ENCODE measurements at regions not wholly inside any gene's neighbourhood (a gene's known extent, or its start where the extent isn't known, plus 50 kb on each side); places are given as distances from the start of the nearest gene placed in this dataset.

GRCh38 chr4:167745024-167745687, 347.2 kb upstream of the ANXA10 start:
- Histone ChIP-seq H3K79me2 (ENCODE audit: insufficient read depth, low read length) (no peaks in the 10 kb centered on the region), H3K9me3 (ENCODE audit: insufficient read depth, low read depth, low read length) (no peaks in the 10 kb centered on the region), H3K4me3 (ENCODE audit: insufficient read depth, low read depth, low read length) (no peak overlapping the region), H3K27me3 (ENCODE audit: insufficient read depth, low read length) (no peaks in the 10 kb centered on the region), H3K27ac (ENCODE audit: low read depth, low read length) (no peak overlapping the region), H3K4me1 (ENCODE audit: insufficient read depth, low read length) (no peaks in the 10 kb centered on the region), H2AFZ (ENCODE audit: low read depth, low read length) (no peak overlapping the region), H3K4me2 (ENCODE audit: low read length) (no peak overlapping the region), H3K9ac (ENCODE audit: low read length) (no peak overlapping the region), H3K36me3 (ENCODE audit: insufficient read depth, low read length) (no peaks in the 10 kb centered on the region), H4K20me1 (ENCODE audit: insufficient read depth, low read length) (no peaks in the 10 kb centered on the region)
- Mint-ChIP-seq H3K4me3 (ENCODE audit: unreplicated experiment) (no peak overlapping the region), H3K36me3 (ENCODE audit: low read depth, unreplicated experiment) (no peaks in the 10 kb centered on the region), H3K27ac (ENCODE audit: unreplicated experiment) (no peak overlapping the region), H3K27me3 (ENCODE audit: low read depth, unreplicated experiment) (no peaks in the 10 kb centered on the region), H3K4me1 (ENCODE audit: low read depth, unreplicated experiment) (no peaks in the 10 kb centered on the region), H3K9me3 (ENCODE audit: unreplicated experiment) (no peaks in the 10 kb centered on the region)
- DNase-seq (ENCODE audit: low read depth) (no peak), FAIRE-seq (no peak)
- TF ChIP-seq EZH2 (IDR thresholded peaks at IDR 0.05; ENCODE audit: insufficient read depth, low read length) (no peak), CTCF (IDR thresholded peaks at IDR 0.05; ENCODE audit: insufficient read depth, low read depth, low read length) (no peak)

DNA sequence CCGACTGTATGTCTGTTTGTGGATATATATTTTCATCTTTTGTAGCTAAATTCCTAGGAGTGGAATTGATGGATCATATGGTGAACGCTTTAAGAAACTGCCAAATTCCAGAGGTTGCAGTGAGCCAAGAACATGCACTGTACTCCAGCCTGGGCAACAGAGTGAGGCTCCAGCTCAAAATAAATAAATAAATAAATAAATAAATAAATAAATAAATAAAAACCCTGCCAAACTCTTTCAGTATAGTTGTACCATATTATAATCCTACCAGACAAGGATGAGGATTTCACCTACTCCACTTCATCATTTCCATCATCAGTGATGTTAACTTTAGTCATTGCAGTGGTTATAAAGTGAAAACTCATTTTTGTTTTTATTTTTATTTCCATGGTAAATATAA, 325.1 kb upstream of the ANXA10 start:
- FAIRE-seq (no peak), DNase-seq (ENCODE audit: low read depth) (no peak)
- no peak for TF ChIP-seq CTCF (IDR thresholded peaks at IDR 0.05; ENCODE audit: insufficient read depth, low read depth, low read length)
- TF ChIP-seq EZH2 (IDR thresholded peaks at IDR 0.05; ENCODE audit: insufficient read depth, low read length): no peak
- Mint-ChIP-seq H3K9me3 (ENCODE audit: unreplicated experiment) (peaks cover 7% of the 10 kb centered on the region), H3K27me3 (ENCODE audit: low read depth, unreplicated experiment) (no peaks in the 10 kb centered on the region), H3K4me3 (ENCODE audit: unreplicated experiment) (no peak overlapping the region), H3K27ac (ENCODE audit: unreplicated experiment) (no peak overlapping the region), H3K4me1 (ENCODE audit: low read depth, unreplicated experiment) (no peaks in the 10 kb centered on the region), H3K36me3 (ENCODE audit: low read depth, unreplicated experiment) (no peaks in the 10 kb centered on the region)
- H3K9me3 ChIP-seq (ENCODE audit: insufficient read depth, low read depth, low read length): peaks cover 3% of the 10 kb centered on the region
- H3K4me3 ChIP-seq (ENCODE audit: insufficient read depth, low read depth, low read length): no peak overlapping the region
- H2AFZ ChIP-seq (ENCODE audit: low read depth, low read length): no peak overlapping the region
- no peak overlapping the region for H3K9ac ChIP-seq (ENCODE audit: low read length)
- H3K27ac ChIP-seq (ENCODE audit: low read depth, low read length): no peak overlapping the region
- no peaks in the 10 kb centered on the region for H3K27me3 ChIP-seq (ENCODE audit: insufficient read depth, low read length)
- no peaks in the 10 kb centered on the region for H3K79me2 ChIP-seq (ENCODE audit: insufficient read depth, low read length)
- H3K36me3 ChIP-seq (ENCODE audit: insufficient read depth, low read length): no peaks in the 10 kb centered on the region
- H4K20me1 ChIP-seq (ENCODE audit: insufficient read depth, low read length): no peaks in the 10 kb centered on the region
- H3K4me1 ChIP-seq (ENCODE audit: insufficient read depth, low read length): no peaks in the 10 kb centered on the region
- H3K4me2 ChIP-seq (ENCODE audit: low read length): no peak overlapping the region

GRCh38 chr4:167774646-167775045, 317.7 kb upstream of the ANXA10 start:
- Histone ChIP-seq H3K4me3 (ENCODE audit: insufficient read depth, low read depth, low read length) (no peak overlapping the region), H3K36me3 (ENCODE audit: insufficient read depth, low read length) (no peaks in the 10 kb centered on the region), H3K27ac (ENCODE audit: low read depth, low read length) (no peak overlapping the region), H3K4me2 (ENCODE audit: low read length) (no peak overlapping the region), H3K9ac (ENCODE audit: low read length) (no peak overlapping the region), H4K20me1 (ENCODE audit: insufficient read depth, low read length) (no peaks in the 10 kb centered on the region), H3K79me2 (ENCODE audit: insufficient read depth, low read length) (no peaks in the 10 kb centered on the region), H3K9me3 (ENCODE audit: insufficient read depth, low read depth, low read length) (no peaks in the 10 kb centered on the region), H2AFZ (ENCODE audit: low read depth, low read length) (no peak overlapping the region), H3K4me1 (ENCODE audit: insufficient read depth, low read length) (no peaks in the 10 kb centered on the region), H3K27me3 (ENCODE audit: insufficient read depth, low read length) (no peaks in the 10 kb centered on the region)
- Mint-ChIP-seq H3K4me1 (ENCODE audit: low read depth, unreplicated experiment) (no peaks in the 10 kb centered on the region), H3K27me3 (ENCODE audit: low read depth, unreplicated experiment) (no peaks in the 10 kb centered on the region), H3K36me3 (ENCODE audit: low read depth, unreplicated experiment) (no peaks in the 10 kb centered on the region), H3K27ac (ENCODE audit: unreplicated experiment) (no peak overlapping the region), H3K4me3 (ENCODE audit: unreplicated experiment) (no peak overlapping the region), H3K9me3 (ENCODE audit: unreplicated experiment) (peaks cover 3% of the 10 kb centered on the region)
- TF ChIP-seq CTCF (IDR thresholded peaks at IDR 0.05; ENCODE audit: insufficient read depth, low read depth, low read length) (no peak), EZH2 (IDR thresholded peaks at IDR 0.05; ENCODE audit: insufficient read depth, low read length) (no peak)
- FAIRE-seq (no peak), DNase-seq (ENCODE audit: low read depth) (no peak)

All from astrocyte (in vitro differentiated cells and primary cell).